Hepatocyte (in vitro differentiated cells): ENCODE measurements at regions not wholly inside any gene's neighbourhood (a gene's known extent, or its start where the extent isn't known, plus 50 kb on each side); places are given as distances from the start of the nearest gene placed in this dataset.
A peak's percentile ranks its signal among the peaks of the same experiment; 100 is the strongest.

ENCODE experiments used
- DNase-seq: peaks from one replicate; pipeline ENCODE4 v3.0.0-alpha.2; 2016; ENCODE audit warnings: low spot score
- H2AFZ ChIP-seq: fragments of 200-600 bp; sonication (generic); 2 replicates; pipeline ENCODE4 v1.6.0; 2016; ENCODE audit warnings: antibody characterized with exemption, mild to moderate bottlenecking
- H3K27ac ChIP-seq: fragments of 200-600 bp; sonication (generic); 2 replicates; pipeline ENCODE4 v1.5.1; 2016; ENCODE audit warnings: mild to moderate bottlenecking
- H3K27me3 ChIP-seq: fragments of 200-600 bp; sonication (generic); 2 replicates; pipeline ENCODE4 v1.6.1; 2016
- H3K36me3 ChIP-seq: fragments of 200-600 bp; sonication (generic); replicated peaks from 2 replicates; pipeline ENCODE4 v1.5.1; 2016; ENCODE audit warnings: low read depth; ENCODE audit not compliant: insufficient read depth
- H3K4me1 ChIP-seq: fragments of 200-600 bp; sonication (generic); 2 replicates; pipeline ENCODE4 v1.5.1; 2016; ENCODE audit warnings: mild to moderate bottlenecking, moderate library complexity; ENCODE audit not compliant: insufficient read depth
- H3K4me2 ChIP-seq: fragments of 200-600 bp; sonication (generic); 2 replicates; pipeline ENCODE4 v1.6.0; 2016
- H3K4me3 ChIP-seq: fragments of 200-600 bp; sonication (generic); 2 replicates; pipeline ENCODE4 v1.5.1; 2016; ENCODE audit warnings: mild to moderate bottlenecking
- H3K79me2 ChIP-seq: fragments of 200-600 bp; sonication (generic); 2 replicates; pipeline ENCODE4 v1.6.0; 2017; ENCODE audit warnings: mild to moderate bottlenecking
- H3K9me2 ChIP-seq: fragments of 200-600 bp; sonication (generic); replicated peaks from 2 replicates; pipeline ENCODE4 v1.6.0; 2017; ENCODE audit warnings: mild to moderate bottlenecking; ENCODE audit not compliant: insufficient read depth
- H3K9me3 ChIP-seq: fragments of 200-600 bp; sonication (generic); 2 replicates; pipeline ENCODE4 v1.5.1; 2016; ENCODE audit warnings: low read depth, mild to moderate bottlenecking
- H4K20me1 ChIP-seq: fragments of 200-600 bp; sonication (generic); 2 replicates; pipeline ENCODE4 v1.6.0; 2016; ENCODE audit warnings: mild to moderate bottlenecking; ENCODE audit not compliant: insufficient read depth, poor library complexity, severe bottlenecking
- EZH2 ChIP-seq: fragments of 200-600 bp; sonication (generic); IDR thresholded peaks from 2 replicates; pipeline ENCODE4 v1.6.1; 2016; ENCODE audit warnings: antibody characterized with exemption, mild to moderate bottlenecking, borderline replicate concordance
- EZH2phosphoT487 ChIP-seq: fragments of 200-600 bp; sonication (generic); IDR thresholded peaks from one replicate; pipeline ENCODE4 v1.6.1; 2018; ENCODE audit warnings: antibody characterized with exemption, mild to moderate bottlenecking, low read depth, moderate library complexity; ENCODE audit not compliant: unreplicated experiment, severe bottlenecking
- WGBS: methylation state at CpG from one replicate; pipeline ENCODE4 v1.1.6; 2016; ENCODE audit warnings: low lambda C conversion rate; ENCODE audit errors: missing lambda C conversion rate; 5-methylcytosine and 5-hydroxymethylcytosine counted together
- TF ChIP-seq, protein P1 (sequence below): fragments of 200-600 bp; sonication (generic); IDR thresholded peaks from 2 replicates; pipeline ENCODE4 v1.5.1; 2016; ENCODE audit warnings: antibody characterized with exemption, mild to moderate bottlenecking; ENCODE audit not compliant: poor library complexity

DNA sequence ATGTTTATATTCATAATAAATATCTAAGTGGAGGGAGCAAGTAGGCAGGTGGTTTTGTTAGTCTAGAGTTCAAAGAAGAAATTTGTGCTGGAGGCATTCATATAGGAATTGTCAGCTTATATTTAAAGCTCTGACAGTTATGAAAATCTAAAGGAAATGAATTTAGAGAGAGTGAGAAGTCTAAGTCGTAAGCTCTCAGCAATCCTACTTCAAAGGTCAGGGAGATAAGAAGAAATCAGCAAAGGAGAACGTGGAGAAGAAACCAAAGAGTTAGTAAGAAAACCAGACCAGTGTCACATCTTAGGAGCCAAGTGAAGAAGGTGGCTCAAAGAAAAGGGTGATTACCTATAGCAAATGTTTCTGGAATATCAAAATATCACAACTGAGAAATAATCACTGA, 241.8 kb downstream of the FSCB start:
- Histone ChIP-seq H3K79me2 (no peaks in the 10 kb centered on the region), H3K4me1 (peaks cover 11% of the 10 kb centered on the region), H3K9me3 (no peaks in the 10 kb centered on the region), H4K20me1 (no peaks in the 10 kb centered on the region), H3K36me3 (no peaks in the 10 kb centered on the region), H3K4me2 (no peak overlapping the region), H3K27me3 (no peaks in the 10 kb centered on the region), H2AFZ (peak overlapping the region; percentile 23), H3K9me2 (no peaks in the 10 kb centered on the region), H3K4me3 (no peak overlapping the region), H3K27ac (no peak overlapping the region)
- DNase-seq, result no peak
- TF ChIP-seq EZH2 (no peak), EZH2phosphoT487 (no peak)
- TF ChIP-seq, protein P1, sequence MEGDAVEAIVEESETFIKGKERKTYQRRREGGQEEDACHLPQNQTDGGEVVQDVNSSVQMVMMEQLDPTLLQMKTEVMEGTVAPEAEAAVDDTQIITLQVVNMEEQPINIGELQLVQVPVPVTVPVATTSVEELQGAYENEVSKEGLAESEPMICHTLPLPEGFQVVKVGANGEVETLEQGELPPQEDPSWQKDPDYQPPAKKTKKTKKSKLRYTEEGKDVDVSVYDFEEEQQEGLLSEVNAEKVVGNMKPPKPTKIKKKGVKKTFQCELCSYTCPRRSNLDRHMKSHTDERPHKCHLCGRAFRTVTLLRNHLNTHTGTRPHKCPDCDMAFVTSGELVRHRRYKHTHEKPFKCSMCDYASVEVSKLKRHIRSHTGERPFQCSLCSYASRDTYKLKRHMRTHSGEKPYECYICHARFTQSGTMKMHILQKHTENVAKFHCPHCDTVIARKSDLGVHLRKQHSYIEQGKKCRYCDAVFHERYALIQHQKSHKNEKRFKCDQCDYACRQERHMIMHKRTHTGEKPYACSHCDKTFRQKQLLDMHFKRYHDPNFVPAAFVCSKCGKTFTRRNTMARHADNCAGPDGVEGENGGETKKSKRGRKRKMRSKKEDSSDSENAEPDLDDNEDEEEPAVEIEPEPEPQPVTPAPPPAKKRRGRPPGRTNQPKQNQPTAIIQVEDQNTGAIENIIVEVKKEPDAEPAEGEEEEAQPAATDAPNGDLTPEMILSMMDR, result no peak
- 20% methylated on average over 2 of the region's 2 CpGs for WGBS

DNA sequence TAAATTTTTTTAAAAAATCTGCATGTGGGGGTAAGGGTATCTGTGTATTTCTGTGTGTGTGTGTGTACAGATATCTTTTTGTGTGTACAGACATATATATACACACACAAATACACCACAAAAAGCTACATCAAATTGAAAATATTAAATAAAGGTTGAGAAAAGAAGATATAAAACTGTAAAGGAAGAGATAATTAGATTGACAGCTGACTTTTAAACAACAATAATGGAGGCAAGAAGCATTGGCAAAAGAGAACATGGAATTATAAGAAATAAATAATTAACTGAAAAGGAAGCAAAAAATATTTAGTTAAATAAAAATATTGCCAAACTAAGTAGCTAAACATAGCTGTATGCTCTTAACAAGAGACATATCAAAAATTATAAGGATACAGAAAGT, 291.4 kb downstream of the FSCB start:
- Histone ChIP-seq H3K4me2 (no peak overlapping the region), H3K27me3 (no peaks in the 10 kb centered on the region), H3K9me3 (no peaks in the 10 kb centered on the region), H3K27ac (no peak overlapping the region), H4K20me1 (no peaks in the 10 kb centered on the region), H3K79me2 (no peaks in the 10 kb centered on the region), H3K9me2 (no peaks in the 10 kb centered on the region), H3K36me3 (no peaks in the 10 kb centered on the region), H3K4me3 (no peak overlapping the region), H2AFZ (no peak overlapping the region), H3K4me1 (no peaks in the 10 kb centered on the region)
- no peak for DNase-seq
- no peak for TF ChIP-seq EZH2
- TF ChIP-seq, protein P1, result no peak
- no peak for TF ChIP-seq EZH2phosphoT487

DNA sequence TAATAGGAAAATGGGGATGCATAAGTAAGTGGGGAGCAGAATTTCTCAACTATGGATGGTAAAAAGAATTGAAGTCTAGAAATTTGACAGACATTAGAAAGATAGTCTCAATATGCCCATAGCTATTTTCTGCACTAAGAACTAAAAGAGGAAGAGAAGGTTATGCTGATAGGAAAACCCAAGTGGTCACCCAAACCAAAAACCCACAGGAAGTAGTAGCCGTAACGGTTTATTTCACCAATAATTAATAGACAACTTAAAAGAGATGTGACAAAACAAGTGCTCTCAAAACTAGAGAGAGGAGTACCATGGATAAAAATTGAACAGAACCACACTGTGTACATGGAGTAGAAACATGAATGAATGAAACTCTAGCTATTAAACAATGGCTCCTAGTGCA, 295.4 kb downstream of the FSCB start:
- no peaks in the 10 kb centered on the region for H3K27me3 ChIP-seq
- H3K4me3 ChIP-seq, result no peak overlapping the region
- 89% methylated on average over 2 of the region's 2 CpGs for WGBS
- H3K36me3 ChIP-seq, result no peaks in the 10 kb centered on the region
- H3K79me2 ChIP-seq, result no peaks in the 10 kb centered on the region
- H3K4me1 ChIP-seq, result no peaks in the 10 kb centered on the region
- H4K20me1 ChIP-seq, result no peaks in the 10 kb centered on the region
- H3K27ac ChIP-seq, result no peak overlapping the region
- no peak overlapping the region for H3K4me2 ChIP-seq
- no peaks in the 10 kb centered on the region for H3K9me3 ChIP-seq
- TF ChIP-seq EZH2phosphoT487 (no peak), EZH2 (no peak)
- TF ChIP-seq, protein P1, result no peak
- no peaks in the 10 kb centered on the region for H3K9me2 ChIP-seq
- DNase-seq, result no peak
- no peak overlapping the region for H2AFZ ChIP-seq
